ENCODE measurements at regions not wholly inside any gene's neighbourhood (a gene's known extent, or its start where the extent isn't known, plus 50 kb on each side); places are given as distances from the start of the nearest gene placed in this dataset.

DNA sequence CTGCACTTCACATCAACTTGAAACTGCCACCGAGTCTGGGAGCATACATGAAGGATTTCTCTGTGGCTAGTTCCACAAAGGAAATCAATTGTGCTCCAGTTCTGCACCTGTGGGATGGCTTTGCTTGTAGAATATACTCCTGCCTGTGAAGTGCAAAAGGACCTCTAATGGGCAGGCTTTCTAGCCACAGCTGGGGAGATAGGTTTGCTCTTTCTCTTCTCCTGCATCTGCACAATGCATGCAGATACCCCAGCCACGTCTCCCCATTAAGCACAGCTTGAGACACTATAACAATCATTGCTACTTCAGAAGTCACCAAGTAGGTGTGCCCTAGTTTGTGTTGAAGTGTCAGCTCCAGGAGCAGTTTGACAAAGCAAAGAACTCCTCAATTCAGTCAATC is 364.6 kb downstream of the ZIC3 start:
- TF ChIP-seq KDM1A (IDR thresholded peaks at IDR 0.05; ENCODE audit: borderline replicate concordance) (no peak), IRF4 (IDR thresholded peaks at IDR 0.05; ENCODE audit: low read depth, low read length) (no peak), BRCA1 (IDR thresholded peaks at IDR 0.05; ENCODE audit: low read depth, low read length) (no peak), SIN3A (IDR thresholded peaks at IDR 0.05; ENCODE audit: low read depth, low read length) (no peak), HDAC6 (IDR thresholded peaks at IDR 0.05; ENCODE audit: unreplicated experiment) (no peak)
- TF ChIP-seq, protein P1, sequence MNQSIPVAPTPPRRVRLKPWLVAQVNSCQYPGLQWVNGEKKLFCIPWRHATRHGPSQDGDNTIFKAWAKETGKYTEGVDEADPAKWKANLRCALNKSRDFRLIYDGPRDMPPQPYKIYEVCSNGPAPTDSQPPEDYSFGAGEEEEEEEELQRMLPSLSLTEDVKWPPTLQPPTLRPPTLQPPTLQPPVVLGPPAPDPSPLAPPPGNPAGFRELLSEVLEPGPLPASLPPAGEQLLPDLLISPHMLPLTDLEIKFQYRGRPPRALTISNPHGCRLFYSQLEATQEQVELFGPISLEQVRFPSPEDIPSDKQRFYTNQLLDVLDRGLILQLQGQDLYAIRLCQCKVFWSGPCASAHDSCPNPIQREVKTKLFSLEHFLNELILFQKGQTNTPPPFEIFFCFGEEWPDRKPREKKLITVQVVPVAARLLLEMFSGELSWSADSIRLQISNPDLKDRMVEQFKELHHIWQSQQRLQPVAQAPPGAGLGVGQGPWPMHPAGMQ (IDR thresholded peaks at IDR 0.05; ENCODE audit: borderline replicate concordance), result no peak

Measured in GM12878 (cell line).